ENCODE measurements at regions not wholly inside any gene's neighbourhood (a gene's known extent, or its start where the extent isn't known, plus 50 kb on each side); places are given as distances from the start of the nearest gene placed in this dataset.

DNA sequence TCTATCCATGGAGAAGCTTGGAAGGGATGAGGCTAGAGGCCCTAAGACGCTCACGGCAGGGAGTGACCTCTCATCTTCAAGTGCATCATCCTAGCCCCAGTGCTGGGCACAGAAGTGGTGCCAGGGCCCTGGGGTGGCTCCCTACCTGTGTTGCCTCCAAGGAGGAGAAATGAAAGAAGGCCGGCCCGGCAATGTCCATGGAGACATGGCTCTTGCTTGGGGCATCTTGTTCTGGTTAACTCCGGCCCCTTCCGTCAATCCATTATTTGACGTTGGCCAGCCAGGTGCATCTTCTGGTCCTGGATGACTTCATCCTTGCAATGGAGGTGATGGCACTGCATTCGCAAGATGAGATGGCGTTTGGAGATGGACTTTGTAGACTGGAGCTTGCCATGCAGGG is 83.2 kb upstream of the ALDH1L1 start:
- H3K4me1 ChIP-seq, result peaks cover 10 to 24% (median 20%) of the 10 kb centered on the region in 10 experiments
- H3K27ac ChIP-seq, result no peak overlapping the region
- peaks cover 0 to 6% (median 0%) of the 10 kb centered on the region in 11 experiments; a peak in 1 of 22 replicates for H3K9me3 ChIP-seq (replicated peaks in 1 of 11)
- no peaks in the 10 kb centered on the region for H3K36me3 ChIP-seq
- TF ChIP-seq Cebpa-rat (IDR thresholded peaks at IDR 0.05), result no peak
- no peak overlapping the region for H3K9ac ChIP-seq
- H3K27me3 ChIP-seq, result peaks cover 0 to 18% (median 10%) of the 10 kb centered on the region in 11 experiments; a peak in 10 of 22 replicates
- H4K20me1 ChIP-seq, result no peaks in the 10 kb centered on the region
- no peak overlapping the region for H3K4me3 ChIP-seq
- no peak overlapping the region for H3K4me2 ChIP-seq

DNA sequence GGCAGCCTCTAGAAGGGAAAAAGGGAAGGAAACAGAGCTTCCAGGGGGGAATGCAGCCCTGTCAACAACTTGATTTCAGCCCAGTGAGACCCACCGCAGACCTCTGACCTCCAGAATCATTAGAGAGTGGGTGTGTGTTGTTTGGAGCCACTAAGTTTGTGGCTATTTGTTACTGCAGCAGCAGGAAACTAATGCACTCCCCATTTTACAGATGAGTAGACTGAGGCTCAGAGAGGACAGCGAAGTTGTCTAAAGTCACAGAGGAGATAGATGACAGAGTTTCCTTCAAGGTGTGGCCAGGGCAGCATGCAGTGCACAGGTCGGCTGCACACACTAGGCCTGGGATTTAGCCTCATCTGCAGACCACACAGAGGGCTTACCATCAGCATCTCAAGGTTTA is 81.8 kb upstream of the ALDH1L1 start:
- H3K27ac ChIP-seq, result 0 out of 22 replicates have a peak overlapping the region, but pooled peaks of 2 of the 11 experiments have one; percentile 72 to 75
- peaks cover 0 to 12% (median 6%) of the 10 kb centered on the region in 11 experiments; a peak in 8 of 22 replicates for H3K27me3 ChIP-seq
- no peaks in the 10 kb centered on the region; a peak in 1 of 22 replicates for H4K20me1 ChIP-seq
- peaks cover 0 to 6% (median 0%) of the 10 kb centered on the region in 11 experiments; a peak in 1 of 22 replicates for H3K9me3 ChIP-seq (replicated peaks in 1 of 11)
- H3K4me1 ChIP-seq, result peaks cover 14 to 28% (median 23%) of the 10 kb centered on the region in 10 experiments
- H3K4me3 ChIP-seq, result no peak overlapping the region
- no peak overlapping the region for H3K9ac ChIP-seq
- no peaks in the 10 kb centered on the region for H3K36me3 ChIP-seq
- H3K4me2 ChIP-seq, result no peak overlapping the region
- no peak for TF ChIP-seq Cebpa-rat (IDR thresholded peaks at IDR 0.05)

DNA sequence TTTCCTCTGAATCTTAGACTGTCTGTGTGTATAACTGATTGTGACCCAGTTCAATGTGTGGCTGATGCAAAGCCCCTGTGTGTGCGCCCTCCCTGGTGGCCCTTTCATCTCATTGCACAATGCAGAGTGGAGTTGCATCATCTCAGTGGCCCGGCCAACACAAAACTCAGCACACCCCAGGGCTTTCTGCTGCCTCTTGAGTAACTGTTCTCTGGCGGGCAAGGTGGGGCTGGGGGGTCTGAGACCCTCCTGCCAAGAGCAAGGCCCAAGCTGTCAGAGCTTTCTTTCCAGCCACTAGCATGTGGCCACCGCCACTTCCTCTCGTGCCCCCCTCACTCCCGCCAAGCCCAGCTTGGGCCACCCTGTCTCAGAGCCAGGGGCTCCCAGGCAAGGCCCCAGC is 80.7 kb upstream of the ALDH1L1 start:
- Histone ChIP-seq H4K20me1 (no peaks in the 10 kb centered on the region; a peak in 1 of 22 replicates), H3K9ac (peak overlapping the region in 6 of 11 experiments; percentile 18 to 49 (median 28); a peak in 8 of 22 replicates), H3K27ac (peak overlapping the region in 9 of 11 experiments; percentile 49 to 76 (median 66); a peak in 18 of 22 replicates)

DNA sequence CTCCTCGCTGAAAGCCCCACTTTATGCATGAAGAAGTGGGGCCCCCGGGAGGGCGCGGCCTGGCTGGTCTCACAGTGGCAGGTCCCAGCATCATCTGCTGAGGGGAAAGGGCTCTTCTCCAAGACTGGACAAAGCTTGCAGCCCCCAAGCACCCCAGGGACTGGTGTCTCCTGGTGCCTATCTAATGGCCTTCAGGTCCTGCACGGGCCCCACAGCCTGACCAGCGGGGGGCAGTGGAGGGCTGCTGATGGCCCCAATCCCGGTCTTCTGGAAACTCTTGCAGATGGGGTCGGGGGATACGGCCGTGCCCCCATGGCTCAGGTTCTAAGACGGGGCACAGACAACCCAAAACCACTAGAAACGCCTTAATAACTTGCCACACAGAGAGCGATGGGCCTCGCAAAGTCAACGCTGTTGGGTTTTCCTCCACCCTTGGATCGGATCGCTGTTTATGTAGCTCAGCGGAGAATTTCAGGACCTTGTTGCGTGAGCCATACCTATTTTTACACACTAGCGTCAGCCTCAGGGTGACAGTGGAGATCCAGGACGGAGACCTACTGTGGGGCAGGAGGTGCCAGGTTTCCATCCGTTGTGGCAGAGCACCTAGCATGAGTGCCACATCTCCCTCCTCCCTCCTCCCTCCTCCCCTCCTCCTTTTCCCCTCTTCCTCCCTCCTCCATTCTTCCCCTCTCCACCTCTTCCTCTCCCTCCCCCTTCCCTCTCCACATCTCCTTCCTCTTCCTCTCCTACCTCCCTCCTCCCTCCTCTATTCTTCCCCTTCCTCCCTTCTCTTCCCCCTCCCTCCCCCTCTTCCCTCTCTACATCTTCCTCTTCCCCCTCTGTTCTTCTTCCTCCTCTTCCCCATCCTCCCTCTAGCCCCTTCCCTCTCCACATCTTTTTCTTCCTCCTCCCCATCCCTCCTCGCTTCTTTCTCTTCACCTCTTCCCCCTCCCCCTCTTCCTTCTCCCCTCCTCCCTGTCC is 79.3 kb upstream of the ALDH1L1 start:
- Histone ChIP-seq H3K4me3 (no peak overlapping the region), H3K4me1 (peaks cover 14 to 28% (median 23%) of the 10 kb centered on the region in 10 experiments), H3K27ac (peak overlapping the region in 5 of 11 experiments; percentile 20 to 76 (median 63); a peak in 6 of 22 replicates), H3K9ac (no peak overlapping the region), H3K27me3 (no peaks in the 10 kb centered on the region), H3K9me3 (replicated peaks in 1 of 11) (peaks cover 0 to 6% (median 0%) of the 10 kb centered on the region in 11 experiments; a peak in 1 of 22 replicates), H3K36me3 (no peaks in the 10 kb centered on the region), H4K20me1 (no peaks in the 10 kb centered on the region; a peak in 1 of 22 replicates), H3K4me2 (peak overlapping the region in 5 of 11 experiments; percentile 10 to 38 (median 17); a peak in 4 of 22 replicates)
- no peak for TF ChIP-seq Cebpa-rat (IDR thresholded peaks at IDR 0.05)

More for the DNA sequence above, 80.7 kb upstream of the ALDH1L1 start:
- peaks cover 0 to 6% (median 0%) of the 10 kb centered on the region in 11 experiments; a peak in 1 of 22 replicates for H3K9me3 ChIP-seq (replicated peaks in 1 of 11)
- H3K4me3 ChIP-seq, result no peak overlapping the region
- TF ChIP-seq Cebpa-rat (IDR thresholded peaks at IDR 0.05), result peak in 10 of 11 experiments; percentile 30 to 98 (median 86); a peak in 17 of 22 replicates
- H3K27me3 ChIP-seq, result no peaks in the 10 kb centered on the region; a peak in 1 of 22 replicates
- H3K4me2 ChIP-seq, result peak overlapping the region; percentile 5 to 60 (median 41); a peak in 17 of 22 replicates
- peaks cover 14 to 28% (median 23%) of the 10 kb centered on the region in 10 experiments for H3K4me1 ChIP-seq
- no peaks in the 10 kb centered on the region for H3K36me3 ChIP-seq

DNA sequence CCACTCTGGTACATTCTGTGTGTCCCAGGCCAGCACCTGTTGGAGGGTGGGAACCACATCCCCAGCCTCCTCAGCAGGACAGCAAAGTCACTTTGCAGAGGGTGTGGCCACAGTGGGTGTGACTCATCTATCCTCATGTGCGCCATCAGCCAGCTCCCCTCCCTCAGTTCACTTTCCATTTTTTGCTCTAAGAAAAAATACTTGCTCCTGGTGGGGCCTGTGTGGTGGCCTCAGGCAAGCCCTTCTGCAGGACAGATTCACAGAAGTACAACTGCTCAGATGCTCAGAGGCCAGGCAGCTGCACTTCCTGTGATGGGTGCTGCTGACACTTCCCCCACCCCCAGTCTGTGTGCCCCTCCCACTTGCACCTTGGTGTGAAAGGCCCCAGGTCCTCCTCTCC is 78.3 kb upstream of the ALDH1L1 start:
- H3K27ac ChIP-seq, result no peak overlapping the region
- H3K4me3 ChIP-seq, result no peak overlapping the region
- no peak for TF ChIP-seq Cebpa-rat (IDR thresholded peaks at IDR 0.05)

DNA sequence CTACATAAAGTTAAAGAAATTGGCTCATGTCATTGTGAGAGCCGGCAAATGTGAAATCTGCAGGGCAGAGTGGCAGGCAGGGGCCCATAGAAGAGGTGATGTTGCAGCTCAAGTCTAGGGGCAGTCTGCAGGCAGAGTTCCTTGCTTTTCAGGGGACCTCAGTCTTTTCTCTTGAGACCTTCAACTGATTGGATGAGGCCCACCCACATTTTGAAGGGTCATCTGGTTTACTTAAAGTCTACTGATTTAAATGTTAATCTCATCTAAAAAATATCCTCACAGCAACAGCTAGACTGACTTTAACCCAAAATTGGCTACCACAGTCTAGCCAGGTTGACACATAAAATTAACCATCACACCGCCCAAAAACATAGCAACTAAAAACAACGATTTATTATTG is 77.6 kb upstream of the ALDH1L1 start:
- Histone ChIP-seq H3K27ac (no peak overlapping the region), H4K20me1 (no peaks in the 10 kb centered on the region; a peak in 1 of 22 replicates), H3K27me3 (no peaks in the 10 kb centered on the region), H3K4me2 (peak overlapping the region in 2 of 11 experiments; percentile 38 to 51; a peak in 2 of 22 replicates), H3K9me3 (replicated peaks in 1 of 11) (peaks cover 0 to 6% (median 0%) of the 10 kb centered on the region in 11 experiments; a peak in 1 of 22 replicates), H3K9ac (no peak overlapping the region), H3K4me3 (no peak overlapping the region), H3K36me3 (no peaks in the 10 kb centered on the region), H3K4me1 (peaks cover 14 to 28% (median 23%) of the 10 kb centered on the region in 10 experiments)
- TF ChIP-seq Cebpa-rat (IDR thresholded peaks at IDR 0.05), result no peak

More for the DNA sequence above, 78.3 kb upstream of the ALDH1L1 start:
- Histone ChIP-seq H3K27me3 (no peaks in the 10 kb centered on the region), H4K20me1 (no peaks in the 10 kb centered on the region; a peak in 1 of 22 replicates), H3K4me2 (peak overlapping the region in 9 of 11 experiments; percentile 14 to 51 (median 40); a peak in 13 of 22 replicates), H3K4me1 (peaks cover 14 to 28% (median 23%) of the 10 kb centered on the region in 10 experiments), H3K9ac (0 out of 22 replicates have a peak overlapping the region, but pooled peaks of 1 of the 11 experiments have one; percentile 11), H3K36me3 (no peaks in the 10 kb centered on the region), H3K9me3 (replicated peaks in 1 of 11) (peaks cover 0 to 6% (median 0%) of the 10 kb centered on the region in 11 experiments; a peak in 1 of 22 replicates)

DNA sequence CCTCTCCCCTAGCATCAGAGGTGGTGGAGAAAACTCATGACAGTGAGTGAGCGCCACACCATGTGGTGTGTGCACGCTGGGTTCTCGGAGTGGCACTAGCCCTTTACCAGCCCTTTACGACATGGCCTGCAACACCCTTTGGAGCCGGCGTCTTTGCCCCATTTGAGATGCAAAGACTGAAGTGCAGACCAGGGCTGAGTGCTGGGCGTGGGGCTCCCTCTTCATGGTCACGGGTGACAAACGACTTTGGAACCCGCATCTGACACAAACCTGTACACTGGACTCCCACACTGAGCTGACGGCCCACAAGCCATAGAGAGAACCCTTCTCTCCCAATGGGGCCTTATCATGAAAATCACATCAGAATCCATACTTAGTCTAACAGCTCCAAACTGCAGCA is 76.8 kb upstream of the ALDH1L1 start:
- no peaks in the 10 kb centered on the region for H3K27me3 ChIP-seq
- no peak overlapping the region for H3K9ac ChIP-seq
- H3K4me2 ChIP-seq, result no peak overlapping the region
- no peak overlapping the region for H3K27ac ChIP-seq
- peaks cover 0 to 4% (median 0%) of the 10 kb centered on the region in 11 experiments; a peak in 1 of 22 replicates for H3K9me3 ChIP-seq (replicated peaks in 1 of 11)
- no peak for TF ChIP-seq Cebpa-rat (IDR thresholded peaks at IDR 0.05)
- H3K36me3 ChIP-seq, result no peaks in the 10 kb centered on the region
- no peaks in the 10 kb centered on the region; a peak in 1 of 22 replicates for H4K20me1 ChIP-seq
- H3K4me3 ChIP-seq, result no peak overlapping the region
- peaks cover 14 to 28% (median 23%) of the 10 kb centered on the region in 10 experiments for H3K4me1 ChIP-seq

DNA sequence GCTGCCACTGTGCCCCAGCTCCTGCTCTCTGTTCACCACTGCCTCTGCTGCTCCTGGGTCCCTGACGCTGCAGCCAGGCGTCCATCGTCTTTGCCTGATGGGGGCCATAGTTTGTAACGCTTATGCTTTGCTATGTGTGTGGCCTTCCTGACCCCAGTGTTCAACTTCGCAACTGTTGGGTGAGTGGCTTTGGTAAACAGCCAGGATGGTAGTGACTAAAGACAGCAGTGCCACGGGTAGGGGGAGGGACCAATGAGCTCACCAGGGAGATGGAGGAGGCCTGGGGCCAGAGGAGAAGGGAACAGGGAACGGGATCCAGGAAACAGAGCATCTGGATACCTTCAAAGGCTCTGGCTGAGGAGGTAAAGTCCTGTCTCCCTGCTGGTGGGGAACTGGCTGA is 75.9 kb upstream of the ALDH1L1 start:
- no peak overlapping the region for H3K4me2 ChIP-seq
- no peak for TF ChIP-seq Cebpa-rat (IDR thresholded peaks at IDR 0.05)
- peaks cover 12 to 21% (median 20%) of the 10 kb centered on the region in 10 experiments for H3K4me1 ChIP-seq
- no peaks in the 10 kb centered on the region; a peak in 1 of 22 replicates for H3K9me3 ChIP-seq (replicated peaks in 1 of 11)
- H3K27me3 ChIP-seq, result no peaks in the 10 kb centered on the region
- H3K36me3 ChIP-seq, result no peaks in the 10 kb centered on the region
- H3K27ac ChIP-seq, result no peak overlapping the region
- H3K4me3 ChIP-seq, result no peak overlapping the region
- H4K20me1 ChIP-seq, result no peaks in the 10 kb centered on the region; a peak in 1 of 22 replicates
- no peak overlapping the region for H3K9ac ChIP-seq
